ENCODE measurements at regions not wholly inside any gene's neighbourhood (a gene's known extent, or its start where the extent isn't known, plus 50 kb on each side); places are given as distances from the start of the nearest gene placed in this dataset.
"Not testable (repeated sequence)": the region's sequence is repeated elsewhere in the genome, so short reads cannot be mapped to it uniquely, and the experiment has no call there.

DNA sequence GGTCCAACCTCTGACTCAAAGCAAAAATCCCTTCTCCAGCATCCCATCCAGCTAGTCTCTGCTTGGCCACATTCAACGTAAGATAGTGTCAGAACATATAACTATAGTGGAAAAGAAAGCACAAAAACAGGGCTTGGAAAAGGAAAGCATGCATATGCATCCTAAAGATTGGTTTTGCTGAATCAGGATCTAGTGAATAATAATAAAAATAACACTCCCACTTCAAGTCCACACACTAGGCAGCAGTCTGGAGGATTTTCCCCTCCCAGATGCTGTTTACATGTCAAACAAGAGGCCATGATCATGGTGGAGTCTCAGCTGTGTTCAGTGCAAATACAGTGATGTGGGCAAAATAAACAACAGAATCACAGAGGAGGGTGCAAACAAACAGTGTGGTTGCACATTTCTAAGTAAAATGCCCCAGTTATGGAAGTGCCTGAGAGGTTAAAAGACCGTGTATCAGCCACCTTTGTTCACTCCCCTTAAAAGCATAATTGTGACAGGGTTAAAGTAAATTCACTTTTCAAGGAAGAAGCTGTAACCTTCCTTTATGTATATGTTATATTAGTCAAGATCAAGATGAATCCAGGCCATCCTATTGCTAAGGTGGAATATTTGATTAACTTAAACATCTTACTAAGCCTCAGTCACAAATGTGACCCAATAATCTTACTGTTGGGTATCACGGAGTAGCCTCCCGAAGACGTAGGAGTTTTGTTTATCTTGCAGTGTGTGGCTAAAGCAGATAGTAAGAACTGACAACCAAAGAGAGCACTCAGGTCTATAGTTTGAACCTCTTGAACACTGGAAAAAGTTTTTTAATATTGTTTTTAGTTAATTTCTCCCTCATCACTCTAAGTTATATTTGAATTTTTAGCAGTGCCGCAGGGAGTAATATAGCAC lies 424.5 kb downstream of the SOX2 start:
- DNase-seq (ENCODE audit: low read depth) = no peak

DNA sequence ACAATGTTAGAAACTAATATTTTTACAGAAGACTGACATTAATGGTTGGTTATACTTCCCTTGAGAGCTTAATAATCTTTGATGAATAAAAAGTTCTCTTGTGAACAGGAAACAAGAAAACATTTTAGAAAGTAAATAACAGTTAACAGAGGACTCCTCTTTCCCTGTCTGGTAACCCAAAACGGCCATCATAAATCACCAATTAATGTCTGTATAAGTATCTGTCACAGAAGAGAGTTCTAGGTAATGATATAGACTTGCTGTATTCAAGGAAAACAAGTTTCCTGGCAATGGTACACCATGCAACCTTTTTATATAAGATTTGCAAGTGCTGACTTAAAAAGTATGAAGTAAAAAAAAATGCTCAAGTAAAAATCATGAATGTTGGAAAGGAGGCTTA lies 426.7 kb downstream of the SOX2 start:
- DNase-seq (ENCODE audit: low read depth) = no peak

- DNase-seq (ENCODE audit: low read depth) = no peak
Measured at GRCh38 chr3:182139627-182140357, 428.1 kb downstream of the SOX2 start.

DNA sequence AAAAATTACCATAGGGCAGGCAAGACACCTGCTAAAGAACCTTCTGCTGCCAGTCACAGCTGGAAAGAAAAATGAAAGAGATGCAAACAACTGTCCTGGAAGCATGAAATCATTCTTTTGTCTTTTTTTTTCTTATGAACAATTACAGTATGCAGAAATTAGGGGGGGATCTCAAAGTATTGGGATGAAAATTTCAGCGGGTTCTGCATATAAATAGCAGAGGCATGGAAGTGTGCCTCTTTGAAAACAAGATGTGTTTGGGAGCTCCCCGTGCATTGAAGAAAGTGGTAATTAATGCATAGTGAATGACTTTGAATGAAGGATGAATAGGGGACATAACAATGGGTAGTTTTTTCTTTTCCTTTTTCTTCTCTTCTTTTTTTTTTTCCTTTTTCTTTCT lies 431.2 kb downstream of the SOX2 start:
- no peak for DNase-seq (ENCODE audit: low read depth)

DNA sequence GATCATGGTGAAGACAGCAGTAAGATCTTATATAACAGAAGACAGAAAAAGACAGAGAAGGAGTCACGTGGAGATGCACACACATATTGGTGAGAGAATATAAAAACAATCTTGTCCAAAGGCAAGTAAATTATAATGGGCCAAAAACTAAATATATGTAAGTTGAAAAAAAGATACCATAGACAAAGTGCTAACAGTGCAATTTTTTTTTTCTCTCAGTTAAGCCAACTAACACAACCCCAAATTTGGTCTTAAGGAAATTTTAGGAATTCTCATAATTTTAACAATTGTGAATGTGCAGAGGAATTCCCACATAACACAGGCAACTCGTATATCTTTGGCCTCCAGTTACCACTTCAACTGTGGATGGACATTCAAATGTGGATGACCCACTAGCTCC lies 432.2 kb downstream of the SOX2 start:
- no peak for DNase-seq (ENCODE audit: low read depth)

DNA sequence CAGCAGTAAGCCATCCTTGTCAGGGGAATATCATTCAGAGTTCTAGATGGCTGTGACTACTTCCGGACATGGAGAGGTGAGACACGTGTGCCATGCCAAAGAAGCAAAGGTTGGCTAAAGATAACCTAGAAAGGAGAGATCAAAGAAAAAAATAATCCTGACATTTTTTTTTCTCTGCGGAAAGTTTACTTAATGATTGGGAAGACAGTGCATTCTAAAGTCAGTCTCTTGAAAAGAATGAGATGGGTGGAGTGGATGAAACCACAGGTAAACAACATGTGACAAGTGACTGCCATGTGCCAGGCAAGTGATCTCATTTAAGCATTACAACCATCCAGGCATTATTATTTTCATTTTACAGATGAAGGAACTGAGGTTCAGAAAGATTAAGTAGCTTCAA lies 436.6 kb downstream of the SOX2 start:
- no peak for DNase-seq (ENCODE audit: low read depth)

DNA sequence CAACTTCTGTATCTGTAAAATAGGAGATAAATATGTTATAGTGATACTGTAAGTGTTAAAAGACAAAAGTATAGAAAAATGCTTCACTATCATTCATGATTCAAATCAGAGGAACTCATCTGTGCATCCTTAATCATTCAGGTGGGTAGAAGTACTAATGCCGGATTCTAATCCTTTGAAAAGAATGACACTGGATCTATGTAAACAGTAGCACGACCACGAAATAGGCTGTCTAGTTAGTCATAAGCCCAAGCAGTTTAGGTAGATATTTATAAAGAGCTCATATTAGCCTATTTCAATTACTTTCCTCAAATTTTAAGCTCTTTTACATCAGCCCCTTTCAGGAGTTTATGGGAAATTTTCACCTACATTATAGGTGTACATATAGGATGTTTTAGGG lies 437.9 kb downstream of the SOX2 start:
- DNase-seq (ENCODE audit: low read depth) = no peak

DNA sequence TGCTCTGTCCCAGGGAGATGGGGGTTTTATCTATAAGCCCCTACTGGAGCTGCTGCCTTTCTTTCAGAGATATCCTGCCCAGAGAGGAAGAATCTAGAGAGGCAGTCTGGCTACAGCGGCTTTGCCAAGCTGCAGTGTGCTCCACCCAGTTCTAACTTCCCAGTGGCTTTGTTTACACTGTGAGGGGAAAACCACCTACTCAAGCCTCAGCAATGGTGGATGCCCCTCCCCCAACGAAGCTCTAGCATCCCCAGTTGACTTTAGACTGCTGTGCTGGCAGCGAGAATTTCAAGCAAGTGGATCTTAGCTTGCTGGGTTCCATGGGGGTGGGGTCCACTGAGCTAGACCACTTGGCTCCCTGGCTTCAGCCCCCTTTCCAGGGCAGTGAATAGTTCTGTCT lies 444.6 kb downstream of the SOX2 start:
- not testable (repeated sequence) for DNase-seq (ENCODE audit: low read depth)

DNA sequence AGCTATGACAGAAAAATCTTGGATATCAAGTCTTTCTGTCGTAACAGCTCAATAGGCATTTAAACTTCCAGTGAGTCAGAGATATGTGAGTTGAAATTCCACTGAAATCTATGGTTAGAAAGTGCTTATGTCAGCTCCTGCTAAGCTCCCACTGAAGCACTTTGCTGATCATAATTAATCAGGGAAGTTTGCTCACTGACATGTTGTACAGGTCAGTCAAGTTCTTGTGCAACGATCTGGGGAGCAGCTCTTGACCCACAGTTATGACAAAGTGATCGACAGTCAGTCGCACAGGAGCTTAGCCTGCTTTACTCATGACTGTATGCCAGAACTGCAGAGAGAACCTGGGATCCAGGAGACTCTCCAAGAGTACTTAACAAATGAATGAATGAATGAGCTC lies 453.5 kb downstream of the SOX2 start:
- DNase-seq (ENCODE audit: low read depth) = no peak

GRCh38 chr3:182172534-182172933 lies 460.8 kb downstream of the SOX2 start:
- DNase-seq (ENCODE audit: low read depth) = no peak

- DNase-seq (ENCODE audit: low read depth) = no peak
Measured at GRCh38 chr3:182178488-182179200, 466.9 kb downstream of the SOX2 start.

DNA sequence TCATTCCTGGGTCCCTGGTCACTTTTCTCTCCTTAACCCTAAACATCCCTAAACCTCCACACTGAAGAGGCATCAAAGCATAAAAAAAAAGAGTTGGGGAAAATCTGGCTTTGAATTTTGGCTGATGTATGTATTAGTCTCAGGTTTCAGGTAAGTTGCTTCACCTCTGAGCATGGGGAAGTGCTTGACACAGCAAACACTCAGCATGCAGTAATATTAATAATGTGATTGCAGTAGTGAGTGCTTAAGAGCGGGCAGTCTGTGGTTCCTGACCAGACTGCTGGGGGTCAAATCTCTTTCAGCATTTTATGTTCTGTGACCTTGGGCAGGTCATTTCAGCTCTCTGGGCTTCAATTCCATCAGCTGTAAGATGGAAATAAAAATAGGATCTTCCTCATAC lies 467.9 kb downstream of the SOX2 start:
- no peak for DNase-seq (ENCODE audit: low read depth)

DNA sequence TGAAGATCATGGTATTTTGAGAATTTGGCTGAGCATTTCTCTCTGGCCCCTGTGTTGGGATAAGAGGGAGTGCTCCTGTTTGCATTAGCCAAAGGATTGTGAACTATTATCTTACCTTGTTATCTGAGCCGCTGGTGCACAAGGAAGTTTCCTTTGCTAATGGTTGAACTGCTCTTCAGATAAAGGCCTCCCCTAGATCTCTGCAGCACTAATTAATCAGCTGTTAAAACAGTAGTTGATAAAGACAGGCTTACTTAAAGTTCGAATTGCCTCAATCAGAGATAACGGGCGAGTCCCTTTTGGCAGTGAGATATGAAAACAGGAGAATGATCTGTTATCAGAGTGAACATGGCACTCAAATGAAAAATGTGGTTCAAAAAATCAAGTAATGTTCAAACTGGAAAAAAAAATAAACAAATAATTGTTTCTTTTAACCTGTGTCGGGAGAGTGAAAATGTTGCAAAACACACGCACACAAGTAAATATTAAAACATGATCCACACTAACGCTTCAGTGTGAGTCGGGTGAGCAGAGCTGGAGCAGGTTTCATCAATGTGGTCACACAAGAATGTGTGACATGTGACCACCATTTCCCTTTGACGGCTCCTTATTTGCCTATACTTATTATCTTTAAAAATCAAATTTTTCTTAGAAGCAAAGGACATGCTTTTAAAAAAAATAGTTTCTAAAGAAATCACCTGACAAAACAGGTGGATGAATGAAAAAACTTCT lies 469.1 kb downstream of the SOX2 start:
- DNase-seq (ENCODE audit: low read depth) = no peak

- no peak for DNase-seq (ENCODE audit: low read depth)
Measured at GRCh38 chr3:182182531-182182968, 470.8 kb downstream of the SOX2 start.

DNA sequence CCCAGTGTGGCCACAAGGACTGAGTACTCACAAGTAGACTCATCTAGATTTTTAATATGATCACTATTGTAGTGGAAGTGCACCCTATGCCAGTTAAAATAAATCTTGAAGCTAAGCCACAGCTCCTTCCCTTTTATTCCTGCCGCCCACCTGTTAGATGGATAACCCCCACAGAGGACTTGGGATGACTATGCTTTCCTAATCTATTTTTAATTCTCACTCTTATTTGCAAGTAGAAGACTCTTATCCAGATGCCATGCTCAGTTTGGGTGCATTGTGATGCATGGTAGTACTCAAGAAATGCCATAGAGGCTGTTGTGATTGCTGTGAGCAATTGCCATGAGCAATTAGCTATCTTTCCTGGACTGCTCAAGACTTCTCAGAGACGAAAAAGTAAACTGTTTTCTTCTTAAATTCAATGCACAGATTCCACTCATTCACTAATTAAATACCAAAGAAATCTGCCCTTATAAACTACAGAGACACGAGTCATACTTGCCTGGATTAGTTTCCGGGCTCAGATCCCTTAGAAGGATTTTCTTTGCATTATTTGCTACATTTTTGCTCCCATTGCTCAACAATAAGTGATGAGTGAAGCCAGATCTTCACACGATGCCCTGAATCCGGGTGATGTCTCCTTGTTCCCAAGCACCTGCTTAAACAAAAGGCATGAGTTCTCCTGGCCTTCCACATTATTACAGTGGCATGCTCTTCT lies 472.1 kb downstream of the SOX2 start:
- no peak for DNase-seq (ENCODE audit: low read depth)

DNA sequence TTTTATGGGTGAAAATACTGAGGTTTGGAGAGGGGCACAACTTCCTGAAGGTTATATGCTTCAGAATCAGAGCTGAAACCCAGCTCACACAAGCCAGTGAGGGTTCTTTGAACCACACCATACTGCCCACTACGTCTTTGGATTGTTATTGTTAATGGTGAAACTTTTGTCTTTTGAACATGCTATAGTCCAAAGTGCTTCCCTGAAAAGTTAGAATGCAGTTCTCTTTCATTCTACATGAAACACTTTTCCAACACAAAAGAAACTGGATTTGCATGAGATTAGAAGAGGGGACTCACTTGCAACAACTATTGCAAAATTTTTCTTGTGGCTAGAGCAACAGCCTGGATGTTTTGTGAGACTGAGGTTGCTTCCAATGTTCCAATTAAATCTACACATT lies 473.6 kb downstream of the SOX2 start:
- DNase-seq (ENCODE audit: low read depth) = no peak

GRCh38 chr3:182190056-182190455 lies 478.3 kb downstream of the SOX2 start:
- DNase-seq (ENCODE audit: low read depth) = no peak

DNA sequence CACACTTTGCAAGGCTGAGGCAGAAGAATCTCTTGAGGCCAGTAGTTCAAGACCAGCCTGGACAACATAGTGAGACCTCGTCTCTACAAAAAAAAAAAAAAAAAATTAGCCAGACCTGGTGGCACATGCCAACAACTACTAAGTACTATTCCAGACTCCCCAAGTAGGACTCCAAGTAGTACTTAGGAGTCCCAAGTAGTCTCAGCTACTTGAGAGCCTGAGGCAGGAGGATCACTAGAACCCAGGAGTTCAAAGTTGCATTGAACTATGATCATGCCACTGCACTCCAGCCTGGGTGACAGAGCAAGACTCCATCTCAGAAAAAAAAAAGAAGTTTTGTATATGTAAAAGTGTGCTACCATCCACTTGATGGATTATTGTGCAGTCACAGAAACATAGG lies 486.6 kb downstream of the SOX2 start:
- no peak for DNase-seq (ENCODE audit: low read depth)

DNA sequence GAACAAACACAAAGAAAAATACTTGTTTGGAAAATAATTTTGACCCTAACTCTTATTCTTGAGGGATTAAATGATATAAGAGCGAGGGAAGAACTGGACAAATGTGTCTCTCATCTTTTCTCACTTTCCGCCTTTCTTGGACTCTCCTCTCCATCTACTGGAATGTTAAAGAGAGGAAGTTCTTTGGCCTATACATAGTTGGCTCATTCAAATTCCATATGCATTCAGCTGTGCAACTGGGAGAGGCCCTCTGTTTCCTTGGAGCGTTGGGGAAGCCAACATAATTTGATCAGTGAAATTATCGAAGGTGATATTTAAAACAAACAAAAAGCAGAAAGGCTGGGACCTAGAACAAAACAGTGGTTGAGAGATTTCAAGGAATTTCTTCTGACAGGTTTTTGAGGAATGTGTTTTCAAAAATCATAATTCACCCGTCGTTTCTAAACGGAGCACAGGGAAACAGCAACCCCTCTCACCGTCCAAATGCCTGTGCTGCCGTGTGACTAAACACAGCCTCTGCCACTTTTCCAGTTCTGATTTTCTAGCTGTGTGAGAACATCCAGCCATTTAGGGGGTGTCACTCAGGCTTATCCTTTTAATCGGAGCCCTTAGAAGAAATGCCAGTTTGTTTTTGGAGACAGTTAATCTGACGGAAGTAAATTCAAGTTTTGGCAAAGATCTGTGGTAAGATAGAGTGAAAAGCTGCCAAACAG lies 489.9 kb downstream of the SOX2 start:
- no peak for DNase-seq (ENCODE audit: low read depth)

DNA sequence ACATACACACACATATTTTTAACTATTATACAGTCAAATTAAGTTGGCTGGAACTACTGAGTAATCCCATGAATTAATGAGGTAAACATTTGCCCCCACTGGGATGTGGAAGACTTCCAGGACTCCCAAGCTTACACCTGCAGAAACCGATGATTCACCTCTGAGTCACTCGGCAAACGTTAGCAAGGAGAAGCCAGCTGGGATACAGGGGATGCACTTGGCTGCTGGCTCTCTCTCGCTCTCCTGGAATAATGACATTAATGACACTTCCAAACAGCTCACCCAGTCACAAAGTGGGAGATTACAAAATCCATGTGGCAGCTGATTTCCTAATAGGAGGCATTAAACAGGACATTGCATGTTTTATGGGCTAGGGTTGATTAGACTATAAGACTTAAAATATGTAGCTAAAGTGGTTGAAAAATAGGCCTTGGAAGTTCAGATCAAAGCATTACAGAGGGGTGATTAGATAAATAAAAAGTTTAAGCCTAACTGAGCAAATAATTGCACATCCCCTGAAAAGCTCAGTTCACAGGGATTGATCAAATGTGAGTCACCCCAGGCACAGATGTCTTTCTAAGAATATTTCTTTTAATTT lies 500.9 kb downstream of the SOX2 start:
- DNase-seq (ENCODE audit: low read depth) = no peak
